H9 (cell line): ENCODE measurements at regions not wholly inside any gene's neighbourhood (a gene's known extent, or its start where the extent isn't known, plus 50 kb on each side); places are given as distances from the start of the nearest gene placed in this dataset.

Experiments used
- DNase-seq: peaks from one replicate; pipeline ENCODE4 v3.0.0-alpha.2; 2017
- H2AFZ ChIP-seq: one replicate; pipeline ENCODE4 v1.6.1; 2013; ENCODE audit warnings: mild to moderate bottlenecking, low read length, control low read depth, moderate library complexity
- H2AK5ac ChIP-seq: 2 replicates; pipeline ENCODE4 v1.6.1; 2013; ENCODE audit warnings: low read length, control low read depth, mixed read lengths; ENCODE audit not compliant: insufficient read length
- H2BK120ac ChIP-seq: one replicate; pipeline ENCODE4 v1.6.1; 2013; ENCODE audit warnings: low read depth, mild to moderate bottlenecking, low read length, control low read depth, inconsistent platforms; ENCODE audit not compliant: poor library complexity, severe bottlenecking
- H2BK12ac ChIP-seq: 2 replicates; pipeline ENCODE4 v1.6.1; 2013; ENCODE audit warnings: low read length, control low read depth, mixed read lengths, low read depth; ENCODE audit not compliant: insufficient read length
- H2BK15ac ChIP-seq: 2 replicates; pipeline ENCODE4 v1.6.1; 2013; ENCODE audit warnings: low read depth, low read length, control low read depth
- H2BK20ac ChIP-seq: one replicate; pipeline ENCODE4 v1.6.1; 2013; ENCODE audit warnings: low read depth, mild to moderate bottlenecking, low read length, control low read depth, inconsistent platforms; ENCODE audit not compliant: poor library complexity, severe bottlenecking
- H2BK5ac ChIP-seq: 2 replicates; pipeline ENCODE4 v1.6.1; 2013; ENCODE audit warnings: low read length, control low read depth, mixed read lengths; ENCODE audit not compliant: insufficient read length
- H3K14ac ChIP-seq: 2 replicates; pipeline ENCODE4 v1.6.1; 2013; ENCODE audit warnings: low read length, control low read depth; ENCODE audit not compliant: insufficient read depth
- H3K18ac ChIP-seq: 2 replicates; pipeline ENCODE4 v1.6.1; 2013; ENCODE audit warnings: low read depth, mild to moderate bottlenecking, mixed read lengths, low read length, control low read depth; ENCODE audit not compliant: insufficient read length
- H3K23ac ChIP-seq: 2 replicates; pipeline ENCODE4 v1.6.1; 2013; ENCODE audit warnings: low read length, control low read depth, mixed read lengths, low read depth; ENCODE audit not compliant: insufficient read length
- H3K23me2 ChIP-seq: 2 replicates; pipeline ENCODE4 v1.6.1; 2013; ENCODE audit warnings: low read depth, mild to moderate bottlenecking, mixed read lengths, low read length, control low read depth; ENCODE audit not compliant: insufficient read length, poor library complexity, severe bottlenecking
- H3K27ac ChIP-seq: 2 replicates; pipeline ENCODE4 v1.5.1; 2013; ENCODE audit warnings: low read length, control low read depth, mixed read lengths, low read depth; ENCODE audit not compliant: insufficient read length
- H3K27me3 ChIP-seq: 2 replicates; pipeline ENCODE4 v1.6.1; 2013; ENCODE audit warnings: low read length, control low read depth, inconsistent platforms; ENCODE audit not compliant: insufficient read depth
- H3K4ac ChIP-seq: 2 replicates; pipeline ENCODE4 v1.6.1; 2013; ENCODE audit warnings: low read depth, mild to moderate bottlenecking, control low read depth, inconsistent platforms, low read length, moderate library complexity
- H3K4me1 ChIP-seq: 2 replicates; pipeline ENCODE4 v1.6.1; 2013; ENCODE audit warnings: low read length, control low read depth, inconsistent platforms; ENCODE audit not compliant: insufficient read depth
- H3K4me2 ChIP-seq: 2 replicates; pipeline ENCODE4 v1.6.1; 2013; ENCODE audit warnings: low read length, control low read depth, mixed read lengths; ENCODE audit not compliant: insufficient read length, insufficient read depth
- H3K56ac ChIP-seq: 2 replicates; pipeline ENCODE4 v1.6.1; 2013; ENCODE audit warnings: low read depth, mild to moderate bottlenecking, mixed read lengths, low read length, control low read depth; ENCODE audit not compliant: insufficient read length
- H3K79me1 ChIP-seq: 2 replicates; pipeline ENCODE4 v1.6.1; 2013; ENCODE audit warnings: low read depth, mild to moderate bottlenecking, moderate library complexity, low read length, control low read depth, inconsistent platforms; ENCODE audit not compliant: insufficient read depth, poor library complexity, severe bottlenecking
- H3K79me2 ChIP-seq: 2 replicates; pipeline ENCODE4 v1.6.1; 2013; ENCODE audit warnings: low read length, control low read depth, inconsistent platforms; ENCODE audit not compliant: insufficient read depth
- H3K9ac ChIP-seq: 2 replicates; pipeline ENCODE4 v1.6.1; 2013; ENCODE audit warnings: low read length, control low read depth, mixed read lengths; ENCODE audit not compliant: insufficient read length; ENCODE audit errors: extremely low read depth
- H3K9me3 ChIP-seq: one replicate; pipeline ENCODE4 v1.6.1; 2013; ENCODE audit warnings: low read depth, low read length, inconsistent platforms; ENCODE audit not compliant: control insufficient read depth
- H3T11ph ChIP-seq: one replicate; pipeline ENCODE4 v1.6.1; 2013; ENCODE audit warnings: mild to moderate bottlenecking, low read length, control low read depth, inconsistent platforms
- H4K20me1 ChIP-seq: one replicate; pipeline ENCODE4 v1.6.1; 2013; ENCODE audit not compliant: control insufficient read depth, insufficient read length, insufficient read depth
- H4K5ac ChIP-seq: 2 replicates; pipeline ENCODE4 v1.6.1; 2013; ENCODE audit warnings: low read depth, mild to moderate bottlenecking, mixed read lengths, low read length, control low read depth; ENCODE audit not compliant: insufficient read length
- H4K8ac ChIP-seq: replicated peaks from 2 replicates; pipeline ENCODE4 v1.6.1; 2013; ENCODE audit warnings: low read length, control low read depth, mixed read lengths, low read depth; ENCODE audit not compliant: insufficient read length
- H4K91ac ChIP-seq: 2 replicates; pipeline ENCODE4 v1.6.1; 2013; ENCODE audit warnings: low read depth, mild to moderate bottlenecking, moderate library complexity, mixed read lengths, low read length, control low read depth; ENCODE audit not compliant: insufficient read length
- H3K27ac Mint-ChIP-seq, 3 experiments: 2 replicates in 2 of 3; 3 replicates in 1 of 3; pipeline ENCODE4 v1.8.0; 2020 to 2021; ENCODE audit warnings: mixed read lengths in 3 of 3, mild to moderate bottlenecking in 1 of 3, moderate library complexity in 1 of 3
- H3K27me3 Mint-ChIP-seq: 2 replicates; pipeline ENCODE4 v1.8.0; 2021; ENCODE audit warnings: low read depth, mild to moderate bottlenecking, moderate library complexity, mixed read lengths
- H3K36me3 Mint-ChIP-seq, 3 experiments: 2 replicates in 2 of 3; 3 replicates in 1 of 3; pipeline ENCODE4 v1.8.0; 2020 to 2021; ENCODE audit warnings: low read depth in 3 of 3, mixed read lengths in 3 of 3; ENCODE audit not compliant: insufficient read depth in 1 of 3
- H3K4me1 Mint-ChIP-seq, 2 experiments: 2 replicates each; pipeline ENCODE4 v1.8.0; 2020; ENCODE audit warnings: mixed read lengths in 2 of 2
- H3K4me3 Mint-ChIP-seq, 2 experiments: 2 replicates in 1 of 2; 3 replicates in 1 of 2; pipeline ENCODE4 v1.8.0; 2020 to 2021; ENCODE audit warnings: mild to moderate bottlenecking in 2 of 2, mixed read lengths in 2 of 2, moderate library complexity in 1 of 2
- H3K9me3 Mint-ChIP-seq, 2 experiments: 2 replicates in 1 of 2; 3 replicates in 1 of 2; pipeline ENCODE4 v1.8.0; 2020; ENCODE audit warnings: mild to moderate bottlenecking in 2 of 2, mixed read lengths in 2 of 2, moderate library complexity in 1 of 2
- WGBS: extraction: QIAGEN DNeasy Blood & Tissue Kit; methylation state at CpG from one replicate; pipeline ENCODE4 v1.1.7; 2013; ENCODE audit warnings: missing lambda C conversion rate, low lambda C conversion rate, mixed read lengths; ENCODE audit not compliant: insufficient read length; ENCODE audit errors: extremely low coverage; 5-methylcytosine and 5-hydroxymethylcytosine counted together
- TF ChIP-seq, protein P1 (sequence below): fragments of 200-600 bp; sonication (generic); conservative IDR thresholded peaks from 3 replicates; pipeline ENCODE4 v1.8.0; 2021; ENCODE audit warnings: antibody characterized with exemption, mild to moderate bottlenecking

DNA sequence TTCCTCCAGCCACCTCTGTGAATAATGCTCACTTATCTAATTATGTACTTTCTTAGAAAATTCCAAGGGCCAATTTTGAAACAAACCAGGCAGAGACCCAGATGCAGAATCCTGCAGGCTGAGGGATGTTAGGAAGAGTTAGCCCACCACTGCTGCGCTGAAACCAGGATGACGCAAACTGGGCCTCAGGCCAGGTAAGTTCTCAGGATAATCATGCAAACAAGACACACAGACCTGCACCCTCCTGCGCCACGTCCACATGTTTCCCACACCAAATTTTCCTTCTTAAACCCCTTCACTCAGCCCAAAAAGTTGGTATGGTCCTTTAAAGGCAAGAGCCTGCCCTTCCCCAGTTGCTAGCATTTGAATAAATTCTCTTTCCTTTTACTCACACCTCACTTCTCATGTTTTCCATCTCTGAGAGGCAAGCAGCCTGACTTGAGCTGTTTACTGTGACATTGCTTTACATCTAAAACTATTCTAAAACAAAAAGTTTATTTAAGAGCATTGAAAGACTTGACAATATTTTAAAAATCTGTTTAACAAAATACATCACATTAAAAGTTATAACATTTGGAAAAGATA is 887.1 kb downstream of the LRRIQ3 start:
- Histone ChIP-seq H3K14ac (no peak overlapping the region), H4K20me1 (no peaks in the 10 kb centered on the region), H4K8ac (no peak overlapping the region), H3K9me3 (no peaks in the 10 kb centered on the region), H2BK120ac (no peak overlapping the region), H3K27me3 (no peaks in the 10 kb centered on the region), H3K18ac (no peak overlapping the region), H2BK20ac (no peak overlapping the region), H3K23me2 (no peaks in the 10 kb centered on the region), H2AFZ (no peak overlapping the region), H3K23ac (no peak overlapping the region), H3K56ac (no peak overlapping the region), H3K9ac (no peak overlapping the region), H3K4me2 (no peak overlapping the region), H4K5ac (no peak overlapping the region), H3K79me2 (no peaks in the 10 kb centered on the region), H4K91ac (no peak overlapping the region), H2AK5ac (no peak overlapping the region), H3T11ph (no peak overlapping the region), H3K4me1 (no peaks in the 10 kb centered on the region), H3K4ac (no peak overlapping the region), H2BK5ac (no peak overlapping the region), H3K27ac (no peak overlapping the region), H3K79me1 (no peaks in the 10 kb centered on the region), H2BK12ac (no peak overlapping the region), H2BK15ac (no peak overlapping the region)
- Mint-ChIP-seq H3K27ac (peak overlapping the region; percentile 63 to 93 (median 70); a peak in 5 of 7 replicates), H3K36me3 (no peaks in the 10 kb centered on the region), H3K9me3 (no peaks in the 10 kb centered on the region), H3K27me3 (no peaks in the 10 kb centered on the region), H3K4me1 (peaks cover 6% of the 10 kb centered on the region in 2 experiments), H3K4me3 (no peak overlapping the region)
- TF ChIP-seq, protein P1, sequence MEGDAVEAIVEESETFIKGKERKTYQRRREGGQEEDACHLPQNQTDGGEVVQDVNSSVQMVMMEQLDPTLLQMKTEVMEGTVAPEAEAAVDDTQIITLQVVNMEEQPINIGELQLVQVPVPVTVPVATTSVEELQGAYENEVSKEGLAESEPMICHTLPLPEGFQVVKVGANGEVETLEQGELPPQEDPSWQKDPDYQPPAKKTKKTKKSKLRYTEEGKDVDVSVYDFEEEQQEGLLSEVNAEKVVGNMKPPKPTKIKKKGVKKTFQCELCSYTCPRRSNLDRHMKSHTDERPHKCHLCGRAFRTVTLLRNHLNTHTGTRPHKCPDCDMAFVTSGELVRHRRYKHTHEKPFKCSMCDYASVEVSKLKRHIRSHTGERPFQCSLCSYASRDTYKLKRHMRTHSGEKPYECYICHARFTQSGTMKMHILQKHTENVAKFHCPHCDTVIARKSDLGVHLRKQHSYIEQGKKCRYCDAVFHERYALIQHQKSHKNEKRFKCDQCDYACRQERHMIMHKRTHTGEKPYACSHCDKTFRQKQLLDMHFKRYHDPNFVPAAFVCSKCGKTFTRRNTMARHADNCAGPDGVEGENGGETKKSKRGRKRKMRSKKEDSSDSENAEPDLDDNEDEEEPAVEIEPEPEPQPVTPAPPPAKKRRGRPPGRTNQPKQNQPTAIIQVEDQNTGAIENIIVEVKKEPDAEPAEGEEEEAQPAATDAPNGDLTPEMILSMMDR, result no peak
- DNase-seq, result peak; percentile 36
- no CpG with 5 or more reads among the region's 4 CpGs for WGBS
